Right lobe of liver (tissue), 6 donors: ENCODE measurements at regions not wholly inside any gene's neighbourhood (a gene's known extent, or its start where the extent isn't known, plus 50 kb on each side); places are given as distances from the start of the nearest gene placed in this dataset.

ENCODE experiments used
- ATAC-seq, 4 donors: fragments of 200-7000 bp; cut with Tn5 transposase; one replicate each; pipeline ENCODE4 v1.9.1; 2020; ENCODE audit warnings: mild to moderate bottlenecking in 4 of 4, moderate library complexity in 4 of 4
- DNase-seq, 3 donors: peaks; one replicate each; pipeline ENCODE4 v3.0.0-alpha.2; 2020
- H3K27ac ChIP-seq, 3 donors: fragments of 200-600 bp; one replicate each; pipeline ENCODE4 v1.8.0; 2022
- H3K27me3 ChIP-seq, 2 donors: fragments of 200-600 bp; one replicate each; pipeline ENCODE4 v1.8.0; 2022
- H3K36me3 ChIP-seq, 4 donors: fragments of 200-600 bp; sonication (generic) in 1 of 4; one replicate each; pipeline versions ENCODE4 v1.5.1 to v1.8.0; 2017 to 2022; ENCODE audit warnings: control low read depth in 1 of 4
- H3K4me1 ChIP-seq, 4 donors: fragments of 200-600 bp; sonication (generic) in 1 of 4; one replicate each; pipeline versions ENCODE4 v1.5.1 to v1.8.0; 2017 to 2022; ENCODE audit warnings: control low read depth in 1 of 4
- H3K4me3 ChIP-seq, 3 donors: fragments of 200-600 bp; one replicate each; pipeline ENCODE4 v1.8.0; 2022
- H3K9me3 ChIP-seq, 4 donors: fragments of 200-600 bp; sonication (generic) in 1 of 4; one replicate each; pipeline versions ENCODE4 v1.5.1 to v1.8.0; 2017 to 2022; ENCODE audit warnings: control low read depth in 1 of 4
- CTCF ChIP-seq, 4 donors: fragments of 200-600 bp in 3 of 4; fragments of 450-650 bp in 1 of 4; IDR thresholded peaks; one replicate each; pipeline versions ENCODE4 v1.5.1 to v1.8.0; 2016 to 2022; ENCODE audit warnings: antibody characterized with exemption in 4 of 4, mild to moderate bottlenecking in 2 of 4
- POLR2A ChIP-seq: fragments of 450-650 bp; IDR thresholded peaks from one replicate; pipeline ENCODE4 v1.6.1; 2017; ENCODE audit warnings: antibody characterized with exemption, mild to moderate bottlenecking
- WGBS: methylation state at CpG from one replicate; pipeline ENCODE4 v1.1.6; 2018; ENCODE audit warnings: low coverage, low lambda C conversion rate; ENCODE audit not compliant: insufficient coverage; ENCODE audit errors: missing lambda C conversion rate; 5-methylcytosine and 5-hydroxymethylcytosine counted together
- intact Hi-C, 2 donors: fragments of 100-400 bp; cut with DNase I; formaldehyde crosslinking; loops; one replicate each; pipeline versions ENCODE4 v1.11.2 to v1.14.1; 2022
- donor health status: DM: no; HTN: yes; CAD: no.
- donor health status: DM: no; HTN: no; CAD: no.
- donor health status: DM: no; HTN: no; CAD: no.
- donor health status: DM: no; HTN: yes; CAD: no.
- donor health status: DM: no; HTN: yes; CAD: no.

DNA sequence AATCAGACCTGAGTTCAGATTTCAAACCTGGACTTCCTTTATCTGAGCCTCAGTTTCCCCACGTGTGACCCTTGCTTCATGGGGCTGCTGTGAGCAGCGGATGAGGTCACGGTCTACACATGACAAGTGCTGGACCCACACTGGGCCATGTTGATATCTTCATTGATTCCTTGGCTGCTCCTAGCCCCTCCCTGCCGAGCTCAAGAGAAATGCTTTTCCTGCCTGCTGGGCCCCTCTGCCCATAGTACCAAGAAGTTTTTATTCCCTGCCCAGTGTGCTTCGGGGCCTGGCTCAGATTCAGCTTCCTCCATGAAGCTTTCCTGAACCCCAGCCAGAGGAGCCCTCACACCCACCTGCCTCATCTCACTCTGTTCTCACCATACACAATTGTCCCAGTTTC lies 181.6 kb downstream of the PTPRU start:
- ATAC-seq (no peak), DNase-seq (no peak)
- TF ChIP-seq POLR2A = no peak
- TF ChIP-seq CTCF (IDR thresholded peaks at IDR 0.05) = no peak
- Histone ChIP-seq H3K4me1 (no peaks in the 10 kb centered on the region), H3K9me3 (no peaks in the 10 kb centered on the region), H3K27ac (no peak overlapping the region), H3K4me3 (no peak overlapping the region), H3K27me3 (no peaks in the 10 kb centered on the region), H3K36me3 (no peaks in the 10 kb centered on the region)
- intact Hi-C loops = no loop called here
- WGBS = 68% methylated on average over 4 of the region's 5 CpGs

DNA sequence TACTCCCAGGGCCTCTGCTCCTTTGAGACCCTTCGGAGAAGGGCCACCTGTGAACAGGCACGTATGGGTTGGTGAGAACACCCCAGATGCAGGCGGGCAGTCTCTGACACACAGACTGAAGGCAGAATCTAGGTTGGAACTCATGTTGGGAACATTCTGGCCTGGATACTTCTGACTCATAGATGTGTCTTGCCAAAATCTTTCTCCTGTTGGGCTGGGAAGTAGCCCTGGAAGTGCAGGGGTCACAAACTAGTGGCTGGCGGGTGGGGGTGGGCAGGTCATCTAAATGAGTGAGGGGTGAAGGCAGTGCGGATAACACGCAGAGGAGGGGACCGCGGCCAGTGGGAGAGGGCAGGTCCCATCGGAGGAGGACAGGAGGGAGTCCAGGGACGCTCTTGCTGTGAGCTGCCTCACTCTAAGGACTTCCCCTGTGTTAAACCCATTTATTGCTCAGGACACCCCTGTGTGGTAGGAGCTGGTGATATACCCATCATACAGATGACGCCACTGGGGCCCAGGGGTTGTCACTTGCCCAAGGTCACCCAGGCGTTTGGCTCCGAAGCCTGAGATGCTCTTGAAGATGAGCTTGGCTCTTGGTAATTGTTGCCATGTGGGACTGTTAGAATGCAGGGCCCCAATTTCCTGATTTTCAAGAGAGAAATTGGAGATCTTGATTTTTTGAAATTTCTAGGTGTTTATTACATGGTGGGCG lies 181.0 kb downstream of the PTPRU start:
- Histone ChIP-seq H3K36me3 (no peaks in the 10 kb centered on the region), H3K4me3 (no peak overlapping the region), H3K27me3 (no peaks in the 10 kb centered on the region), H3K27ac (no peak overlapping the region), H3K4me1 (no peaks in the 10 kb centered on the region), H3K9me3 (no peaks in the 10 kb centered on the region)
- ATAC-seq = no peak
- intact Hi-C loops = no loop called here
- no peak for DNase-seq
- 46% methylated on average over 9 of the region's 14 CpGs for WGBS
- TF ChIP-seq POLR2A (no peak), CTCF (IDR thresholded peaks at IDR 0.05) (no peak)

GRCh38 chr1:29416267-29417146 lies 180.2 kb downstream of the PTPRU start:
- ATAC-seq = no peak
- H3K4me3 ChIP-seq = no peak overlapping the region
- intact Hi-C loops = no loop called here
- no peak for DNase-seq
- H3K36me3 ChIP-seq = no peaks in the 10 kb centered on the region
- no peaks in the 10 kb centered on the region for H3K27me3 ChIP-seq
- 7% methylated on average over 5 of the region's 13 CpGs for WGBS
- H3K27ac ChIP-seq = no peak overlapping the region
- TF ChIP-seq POLR2A (no peak), CTCF (IDR thresholded peaks at IDR 0.05) (no peak)
- H3K4me1 ChIP-seq = no peaks in the 10 kb centered on the region
- H3K9me3 ChIP-seq = no peaks in the 10 kb centered on the region

DNA sequence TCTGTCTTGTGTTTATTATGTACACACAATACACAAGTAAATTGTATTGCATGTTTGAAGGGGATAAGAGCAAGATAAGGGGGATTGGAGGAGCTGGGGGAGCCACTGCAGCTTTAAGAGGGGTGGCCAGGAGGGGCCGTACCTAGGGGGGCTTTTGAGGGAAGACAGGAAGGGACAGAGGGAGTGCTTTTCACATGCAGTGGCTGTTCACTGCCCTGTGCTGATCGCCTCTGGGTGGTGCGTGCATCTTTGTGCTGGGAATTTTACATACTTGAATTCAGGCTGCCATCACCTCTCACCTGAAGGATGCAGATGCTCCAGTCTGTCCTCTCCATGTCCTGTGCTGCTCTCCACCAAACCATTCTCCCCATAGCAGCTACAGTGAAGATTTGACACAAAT lies 179.5 kb downstream of the PTPRU start:
- ATAC-seq (no peak), DNase-seq (no peak)
- no peaks in the 10 kb centered on the region for H3K9me3 ChIP-seq
- intact Hi-C loops = no loop called here
- 0% methylated on average over 1 of the region's 3 CpGs for WGBS
- H3K27me3 ChIP-seq = no peaks in the 10 kb centered on the region
- H3K27ac ChIP-seq = no peak overlapping the region
- no peaks in the 10 kb centered on the region for H3K36me3 ChIP-seq
- H3K4me1 ChIP-seq = no peaks in the 10 kb centered on the region
- no peak for TF ChIP-seq POLR2A
- TF ChIP-seq CTCF (IDR thresholded peaks at IDR 0.05) = no peak
- no peak overlapping the region for H3K4me3 ChIP-seq
